ENCODE measurements at regions not wholly inside any gene's neighbourhood (a gene's known extent, or its start where the extent isn't known, plus 50 kb on each side); places are given as distances from the start of the nearest gene placed in this dataset.

DNA sequence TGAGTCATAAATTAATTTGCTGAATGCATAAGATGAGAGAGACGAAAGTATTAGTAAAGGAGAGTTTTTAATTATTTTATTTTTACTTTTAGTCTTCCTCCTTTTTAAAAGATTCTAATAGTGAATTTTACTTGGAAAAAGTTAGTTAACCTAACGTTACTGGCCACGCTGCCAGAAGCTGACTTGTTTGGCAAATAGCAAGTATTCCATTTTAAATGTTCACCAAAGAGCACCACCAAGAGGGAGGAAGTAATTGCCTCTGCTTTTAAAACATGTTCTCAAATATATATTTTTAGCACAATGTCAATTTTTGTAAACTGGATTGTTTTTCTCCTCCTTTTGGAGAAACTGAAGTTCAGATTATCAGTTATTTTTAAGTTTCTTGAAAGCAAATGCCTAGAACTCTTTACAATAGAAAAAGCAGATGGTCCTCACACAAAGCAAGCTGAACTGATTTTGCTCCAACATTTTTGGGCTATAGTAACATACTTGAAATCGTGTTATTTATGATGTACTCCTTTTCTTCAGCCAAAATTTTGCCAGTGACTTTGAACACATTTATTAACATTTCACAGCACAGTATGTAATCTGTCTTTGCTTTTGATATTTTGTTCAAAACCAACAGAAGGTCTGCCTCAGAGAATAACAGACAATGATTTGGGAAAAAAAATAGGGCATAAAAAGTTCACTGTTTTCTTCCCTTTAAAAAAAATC, 1311.0 kb upstream of the FAM98A start:
- TF ChIP-seq, protein P1, sequence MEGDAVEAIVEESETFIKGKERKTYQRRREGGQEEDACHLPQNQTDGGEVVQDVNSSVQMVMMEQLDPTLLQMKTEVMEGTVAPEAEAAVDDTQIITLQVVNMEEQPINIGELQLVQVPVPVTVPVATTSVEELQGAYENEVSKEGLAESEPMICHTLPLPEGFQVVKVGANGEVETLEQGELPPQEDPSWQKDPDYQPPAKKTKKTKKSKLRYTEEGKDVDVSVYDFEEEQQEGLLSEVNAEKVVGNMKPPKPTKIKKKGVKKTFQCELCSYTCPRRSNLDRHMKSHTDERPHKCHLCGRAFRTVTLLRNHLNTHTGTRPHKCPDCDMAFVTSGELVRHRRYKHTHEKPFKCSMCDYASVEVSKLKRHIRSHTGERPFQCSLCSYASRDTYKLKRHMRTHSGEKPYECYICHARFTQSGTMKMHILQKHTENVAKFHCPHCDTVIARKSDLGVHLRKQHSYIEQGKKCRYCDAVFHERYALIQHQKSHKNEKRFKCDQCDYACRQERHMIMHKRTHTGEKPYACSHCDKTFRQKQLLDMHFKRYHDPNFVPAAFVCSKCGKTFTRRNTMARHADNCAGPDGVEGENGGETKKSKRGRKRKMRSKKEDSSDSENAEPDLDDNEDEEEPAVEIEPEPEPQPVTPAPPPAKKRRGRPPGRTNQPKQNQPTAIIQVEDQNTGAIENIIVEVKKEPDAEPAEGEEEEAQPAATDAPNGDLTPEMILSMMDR (conservative IDR thresholded peaks at IDR 0.05): no peak; the same call in 1 of the 2 replicates
- no peak overlapping the region for H3K27ac ChIP-seq

DNA sequence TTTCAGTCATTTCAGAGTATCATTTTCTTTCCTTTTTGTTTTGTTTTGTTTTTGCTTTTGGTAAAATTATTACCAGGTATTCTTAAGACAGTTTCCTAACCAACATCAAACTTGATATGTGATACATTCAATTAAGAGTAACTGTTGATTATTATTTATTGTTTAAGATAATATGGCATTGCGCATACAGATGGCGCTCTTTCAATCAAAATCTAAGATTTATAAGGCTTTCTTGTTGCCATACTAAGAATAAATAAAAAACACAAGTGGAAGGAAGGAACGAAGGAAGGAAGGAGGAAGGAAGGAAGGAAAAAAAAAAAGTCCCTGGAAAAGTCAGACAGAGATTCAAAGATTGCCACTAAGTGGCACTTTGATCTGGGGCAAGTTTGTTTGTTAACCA, 1308.7 kb upstream of the FAM98A start:
- TF ChIP-seq, protein P1 (conservative IDR thresholded peaks at IDR 0.05): no peak
- no peak overlapping the region for H3K27ac ChIP-seq

DNA sequence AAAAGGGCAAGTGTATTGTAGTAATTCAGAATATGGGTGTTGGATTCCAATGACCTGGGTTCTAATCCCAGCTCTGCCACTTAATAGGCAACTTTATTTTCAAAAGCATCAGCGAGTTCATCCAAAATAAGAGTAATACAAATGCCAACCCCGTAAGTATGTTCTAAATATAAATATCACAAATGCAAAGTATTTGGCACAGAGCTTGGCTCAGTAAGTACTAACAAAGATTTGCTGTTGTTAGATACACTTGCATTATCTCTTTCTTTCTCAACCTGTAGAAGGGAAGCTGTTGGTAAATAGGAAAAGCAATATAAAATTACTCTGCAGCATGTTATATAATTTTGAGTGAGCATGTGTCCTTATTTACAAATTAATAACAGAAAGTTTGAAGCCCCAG, 1302.6 kb upstream of the FAM98A start:
- TF ChIP-seq, protein P1 (conservative IDR thresholded peaks at IDR 0.05): no peak
- H3K27ac ChIP-seq: no peak overlapping the region

DNA sequence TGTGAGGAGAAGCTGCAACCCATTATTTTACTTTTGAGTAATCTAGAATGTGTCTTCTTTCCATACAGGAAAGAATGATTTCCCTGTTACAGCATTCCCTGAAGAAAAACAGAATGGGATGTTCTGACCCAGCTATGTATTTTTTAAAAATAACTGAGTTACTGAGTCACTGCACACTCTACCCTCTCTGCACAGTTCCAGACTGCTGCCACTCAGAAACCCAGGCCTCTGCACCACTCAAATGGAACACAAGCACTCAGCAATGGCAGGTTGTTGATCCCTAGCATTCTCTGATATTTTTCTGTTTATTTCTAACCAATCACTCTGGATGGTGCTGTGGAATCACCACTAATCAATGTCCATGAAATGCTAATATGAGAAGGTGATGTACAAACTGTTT, 1300.0 kb upstream of the FAM98A start:
- H3K27ac ChIP-seq: no peak overlapping the region
- TF ChIP-seq, protein P1 (conservative IDR thresholded peaks at IDR 0.05): no peak

DNA sequence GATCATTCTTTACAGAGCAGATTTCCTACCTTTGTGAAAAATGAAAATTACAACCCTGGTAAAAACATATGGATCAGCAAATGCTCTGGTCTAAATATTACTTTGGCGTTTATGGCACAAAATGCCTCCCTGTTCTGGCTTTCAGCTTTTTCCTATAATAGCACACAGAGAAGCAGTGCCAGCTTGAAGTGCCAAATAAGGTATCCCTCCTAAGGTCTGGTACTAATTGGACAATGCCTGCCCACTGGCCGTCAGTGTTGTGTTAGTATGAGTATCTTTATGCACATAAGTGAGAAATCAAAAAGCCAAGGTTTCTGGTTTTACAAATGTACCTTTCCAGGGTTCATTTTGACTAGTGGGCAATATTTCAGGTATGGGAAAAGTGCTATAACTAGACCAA, 1293.7 kb upstream of the FAM98A start:
- TF ChIP-seq, protein P1 (conservative IDR thresholded peaks at IDR 0.05): no peak

DNA sequence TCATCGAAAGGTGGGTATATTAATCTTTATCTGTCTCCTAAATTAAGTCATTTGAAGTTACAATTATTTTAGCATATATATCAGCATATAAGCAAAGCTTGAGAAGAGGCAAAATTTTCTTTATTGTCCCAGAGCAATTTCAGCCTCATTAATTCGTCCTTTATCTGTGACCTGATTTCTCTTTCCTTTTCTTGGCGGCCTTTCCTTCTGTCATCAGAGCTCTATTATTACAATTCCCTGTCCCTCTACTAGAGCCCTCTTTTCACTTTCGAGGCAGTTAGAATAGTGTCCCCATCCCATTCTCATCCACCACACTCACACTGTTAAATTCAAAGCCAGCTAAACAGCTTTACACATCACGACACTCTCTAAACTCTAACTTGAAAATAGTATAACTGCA, 1293.2 kb upstream of the FAM98A start:
- no peak overlapping the region for H3K27ac ChIP-seq
- TF ChIP-seq, protein P1 (conservative IDR thresholded peaks at IDR 0.05): no peak

More for the DNA sequence above, 1293.7 kb upstream of the FAM98A start:
- H3K27ac ChIP-seq: no peak overlapping the region

DNA sequence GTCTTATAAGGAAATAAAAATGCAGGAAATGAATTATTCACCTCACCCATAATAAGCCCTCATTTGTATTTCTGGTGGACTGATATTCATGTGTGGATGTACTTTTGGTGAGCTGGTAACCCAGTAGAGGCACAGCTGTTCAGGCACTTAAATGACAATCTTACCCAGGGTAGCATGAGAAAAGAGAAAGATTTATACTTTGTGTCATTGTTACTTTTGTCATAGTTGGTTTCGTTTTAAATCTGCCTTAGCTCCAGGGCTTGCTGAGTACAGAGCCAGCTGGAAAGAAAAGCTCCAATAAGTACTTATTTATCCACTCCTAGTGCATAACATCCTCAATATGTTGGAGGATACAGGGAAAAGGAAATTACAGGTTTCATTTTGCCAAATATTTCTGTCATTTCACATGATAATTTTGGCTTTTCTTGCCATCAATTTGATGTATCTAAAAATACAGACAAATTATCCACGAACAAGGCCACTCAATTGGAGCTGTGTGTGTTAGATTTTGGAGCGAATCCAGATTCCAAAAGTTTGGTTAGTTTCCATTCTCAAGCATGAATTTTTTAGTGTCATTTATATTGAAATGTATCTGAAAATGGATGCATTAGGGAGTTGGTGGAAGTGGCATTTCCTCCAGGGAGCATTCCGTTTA, 1276.1 kb upstream of the FAM98A start:
- H3K27ac ChIP-seq: no peak overlapping the region
- TF ChIP-seq, protein P1 (conservative IDR thresholded peaks at IDR 0.05): no peak

Measured in VCaP (cell line).